ENCODE measurements at regions not wholly inside any gene's neighbourhood (a gene's known extent, or its start where the extent isn't known, plus 50 kb on each side); places are given as distances from the start of the nearest gene placed in this dataset.
"Not testable (repeated sequence)": the region's sequence is repeated elsewhere in the genome, so short reads cannot be mapped to it uniquely, and the experiment has no call there.

GRCh38 chr11:115630214-115630613 lies 126.0 kb upstream of the CADM1 start:
- DNase-seq (ENCODE audit: low spot score) = no peak

DNA sequence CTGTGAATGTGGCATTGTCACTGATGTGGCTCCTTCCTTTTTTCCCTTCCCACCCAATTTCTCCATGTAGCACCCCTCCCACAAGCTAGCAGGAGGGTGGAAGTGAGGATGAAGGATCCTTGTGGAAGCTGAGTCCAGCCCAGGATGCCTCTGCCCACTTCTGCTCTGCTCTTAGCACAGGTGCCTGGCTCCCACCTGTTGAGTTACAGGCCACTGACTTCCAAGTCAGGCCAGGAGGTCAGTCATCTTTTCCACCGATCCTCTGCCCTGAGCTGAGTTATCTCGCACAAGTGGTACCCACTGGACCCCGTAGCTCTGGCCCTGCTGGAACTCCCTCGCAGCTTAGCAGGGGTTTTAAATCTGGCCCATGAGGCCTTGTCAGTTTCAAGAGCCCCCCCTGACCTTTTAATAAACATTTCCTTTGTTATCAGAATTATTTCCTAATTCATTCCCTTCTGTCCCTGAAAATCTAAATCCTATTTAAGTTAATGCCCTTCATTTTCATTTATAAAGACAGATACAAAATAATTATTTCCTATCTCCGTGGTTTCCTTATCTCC lies 125.3 kb upstream of the CADM1 start:
- no peak for DNase-seq (ENCODE audit: low spot score)

GRCh38 chr11:115627666-115628460 lies 123.6 kb upstream of the CADM1 start:
- no peak for DNase-seq (ENCODE audit: low spot score)

- no peak for DNase-seq (ENCODE audit: low spot score)
Measured at GRCh38 chr11:115627071-115627470, 122.9 kb upstream of the CADM1 start.

- DNase-seq (ENCODE audit: low spot score) = no peak
Measured at GRCh38 chr11:115626414-115626813, 122.2 kb upstream of the CADM1 start.

- DNase-seq (ENCODE audit: low spot score) = no peak
Measured at GRCh38 chr11:115625502-115625901, 121.3 kb upstream of the CADM1 start.

GRCh38 chr11:115624065-115624464 lies 119.8 kb upstream of the CADM1 start:
- DNase-seq (ENCODE audit: low spot score) = no peak

- no peak for DNase-seq (ENCODE audit: low spot score)
Measured at GRCh38 chr11:115623021-115623451, 118.8 kb upstream of the CADM1 start.

DNA sequence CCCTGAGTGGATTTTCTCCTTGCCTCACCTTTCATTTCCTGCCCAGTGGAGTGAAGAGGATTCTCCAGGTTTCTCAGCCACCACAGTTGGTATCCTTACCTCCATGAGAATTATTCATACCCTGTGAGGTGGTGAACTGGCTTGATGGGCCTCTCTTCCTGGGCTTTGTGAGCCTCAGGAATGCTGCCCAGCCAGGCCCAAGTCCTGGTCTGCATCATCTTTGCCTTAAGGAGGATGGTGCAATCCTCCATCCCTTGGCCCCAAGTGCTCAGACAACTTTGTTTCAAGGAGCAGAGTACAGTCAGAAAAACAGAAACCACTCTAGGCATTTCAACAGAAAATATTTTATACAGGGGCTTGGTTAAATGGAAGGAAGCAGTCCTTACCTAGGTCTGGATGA lies 114.2 kb upstream of the CADM1 start:
- no peak for DNase-seq (ENCODE audit: low spot score)

DNA sequence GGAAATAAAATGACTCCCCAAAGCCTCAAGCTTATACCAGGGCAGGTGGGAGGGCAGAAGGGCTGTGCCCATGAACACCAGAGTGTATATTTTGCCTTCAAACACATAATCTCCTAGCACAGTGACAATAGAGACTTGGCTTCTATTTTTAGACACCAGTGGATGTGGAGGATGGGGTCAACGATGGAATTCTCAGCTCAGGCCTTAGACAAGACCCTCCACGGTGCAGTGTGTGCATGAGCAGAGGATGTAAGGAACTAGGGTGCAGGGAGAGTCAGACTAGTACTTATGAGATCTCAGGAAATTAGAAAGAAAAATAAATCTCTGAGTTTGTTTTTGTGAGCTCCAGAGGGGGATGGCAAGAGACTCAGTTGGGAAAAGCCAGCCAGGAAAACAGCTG lies 113.6 kb upstream of the CADM1 start:
- no peak for DNase-seq (ENCODE audit: low spot score)

GRCh38 chr11:115616971-115617370 lies 112.8 kb upstream of the CADM1 start:
- no peak for DNase-seq (ENCODE audit: low spot score)

DNA sequence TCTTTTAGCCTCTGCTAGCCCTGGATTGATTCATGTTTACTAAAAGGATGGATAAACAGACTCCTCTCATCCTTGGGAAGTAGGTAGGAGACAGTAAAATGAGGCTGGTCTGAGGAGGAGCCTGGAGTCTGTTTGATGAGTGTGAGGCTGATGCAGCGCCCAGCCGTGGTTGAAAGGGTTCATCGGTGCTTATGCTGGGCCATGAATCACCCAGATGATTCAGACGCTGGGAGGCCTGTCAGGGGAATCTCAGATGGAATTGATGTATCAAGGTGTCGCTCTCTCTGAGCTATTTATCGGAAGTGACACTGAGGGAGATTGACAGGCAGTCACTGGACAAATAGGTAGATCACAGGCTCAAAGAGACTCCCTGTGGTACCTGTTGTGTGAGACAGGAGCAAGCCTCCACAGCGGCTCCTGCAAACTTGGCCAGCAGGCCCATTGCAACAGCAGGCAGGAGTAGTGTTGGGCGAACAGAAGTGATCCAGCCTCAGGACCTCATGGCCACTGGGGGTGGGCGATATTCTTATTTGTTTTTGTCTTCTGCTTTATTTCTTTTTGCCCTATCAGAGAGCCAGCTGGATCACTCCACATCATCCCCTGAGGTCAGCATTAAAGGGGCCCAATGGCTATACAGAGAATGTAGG lies 109.9 kb upstream of the CADM1 start:
- DNase-seq (ENCODE audit: low spot score) = no peak

GRCh38 chr11:115613004-115613403 lies 108.8 kb upstream of the CADM1 start:
- DNase-seq (ENCODE audit: low spot score) = no peak

- DNase-seq (ENCODE audit: low spot score) = no peak
Measured at GRCh38 chr11:115612046-115612730, 108.0 kb upstream of the CADM1 start.

- DNase-seq (ENCODE audit: low spot score) = no peak
Measured at GRCh38 chr11:115611343-115611742, 107.1 kb upstream of the CADM1 start.

DNA sequence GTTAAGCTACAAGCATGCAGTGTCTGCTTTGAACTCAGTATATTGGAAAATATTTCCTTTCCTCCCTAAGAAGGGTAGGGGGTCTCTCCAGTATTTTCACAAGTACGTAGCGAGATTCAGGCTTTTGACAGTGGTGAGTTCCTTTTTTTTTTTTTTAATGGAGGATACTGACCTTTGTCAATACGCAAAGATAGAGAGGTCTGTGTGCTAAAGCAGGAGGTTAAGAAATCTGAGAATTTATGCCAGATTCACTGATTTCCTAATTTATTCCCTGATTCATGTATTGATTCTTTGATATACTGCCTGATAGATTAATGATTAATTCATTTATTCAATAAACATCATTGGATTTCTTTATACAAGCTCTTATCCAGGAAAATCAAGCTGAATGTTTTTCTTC lies 106.7 kb upstream of the CADM1 start:
- DNase-seq (ENCODE audit: low spot score) = no peak

- DNase-seq (ENCODE audit: low spot score) = not testable (repeated sequence)
Measured at GRCh38 chr11:115610234-115610633, 106.0 kb upstream of the CADM1 start.

DNA sequence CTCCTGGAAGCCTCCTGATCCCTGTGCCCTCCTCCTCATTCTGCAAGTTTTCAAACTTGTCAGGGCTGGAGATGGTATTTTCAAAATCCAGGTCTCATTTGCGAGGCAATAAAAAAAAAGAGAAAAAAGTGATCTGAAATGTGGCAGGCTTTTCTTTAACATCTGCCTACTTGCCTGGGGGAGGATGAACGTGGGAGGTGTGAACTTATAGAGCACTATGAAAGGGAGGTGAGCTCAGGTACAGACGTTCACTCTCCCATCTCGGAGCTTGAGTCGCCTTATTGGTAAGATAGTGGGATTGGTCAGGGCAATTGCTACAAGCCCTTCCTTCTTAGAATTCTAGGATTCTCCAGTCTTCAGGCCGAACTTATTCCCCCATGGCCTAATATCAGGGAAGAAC lies 104.8 kb upstream of the CADM1 start:
- DNase-seq (ENCODE audit: low spot score) = no peak

- DNase-seq (ENCODE audit: low spot score) = no peak
Measured at GRCh38 chr11:115607621-115608221, 103.5 kb upstream of the CADM1 start.

DNA sequence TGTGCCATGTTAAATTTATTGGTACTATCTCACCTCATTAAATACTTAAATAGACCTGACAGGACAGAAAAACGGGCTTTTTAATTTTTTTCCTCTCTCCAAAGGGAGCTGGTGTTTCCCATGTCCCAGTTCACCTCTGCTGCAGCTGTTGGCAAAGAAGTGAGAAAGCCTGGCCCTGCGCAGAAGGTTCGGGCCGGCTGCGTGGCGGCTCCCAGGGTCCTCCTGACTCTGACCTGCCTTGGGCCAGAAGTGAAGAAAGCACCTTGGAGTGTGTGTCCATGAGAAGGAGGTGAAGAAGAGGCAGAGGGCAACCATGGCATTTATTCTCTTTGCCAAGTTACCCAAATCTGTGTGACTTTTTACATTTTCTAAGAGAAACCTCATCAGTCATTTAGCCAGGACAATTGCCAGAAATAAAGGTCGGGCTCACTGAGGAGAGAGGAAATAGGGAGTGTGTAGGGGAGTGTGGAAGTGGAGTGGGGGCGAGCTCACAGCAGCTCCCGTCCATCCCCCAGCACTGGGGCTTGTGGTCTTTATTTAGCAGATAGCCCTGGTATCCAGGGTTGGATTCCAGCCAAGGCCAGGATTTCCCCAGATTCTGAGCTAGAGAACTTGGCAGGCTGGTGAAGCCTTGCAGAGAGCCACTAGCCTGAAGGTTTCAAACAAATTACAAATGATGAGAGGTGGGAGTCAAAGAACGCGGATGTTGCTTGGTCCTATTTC lies 102.4 kb upstream of the CADM1 start:
- DNase-seq (ENCODE audit: low spot score) = no peak

- no peak for DNase-seq (ENCODE audit: low spot score)
Measured at GRCh38 chr11:115605871-115606497, 101.8 kb upstream of the CADM1 start.

Measured in HuH-7.5 (cell line).